ENCODE measurements at regions not wholly inside any gene's neighbourhood (a gene's known extent, or its start where the extent isn't known, plus 50 kb on each side); places are given as distances from the start of the nearest gene placed in this dataset.

- TF ChIP-seq CTCF (IDR thresholded peaks at IDR 0.05): no peak
- TF ChIP-seq POLR2A (IDR thresholded peaks at IDR 0.05): no peak
Measured at GRCh38 chr1:47498551-47498950, 60.7 kb downstream of the FOXD2 start.

Data from Peyer's patch (tissue), 4 donors.